ENCODE measurements at regions not wholly inside any gene's neighbourhood (a gene's known extent, or its start where the extent isn't known, plus 50 kb on each side); places are given as distances from the start of the nearest gene placed in this dataset.

- in situ Hi-C loops (cut with HindIII; ENCODE audit: low pct_ligation_motif_present, low sequenced_read_pairs): no loop called here
- TF ChIP-seq, protein P1, sequence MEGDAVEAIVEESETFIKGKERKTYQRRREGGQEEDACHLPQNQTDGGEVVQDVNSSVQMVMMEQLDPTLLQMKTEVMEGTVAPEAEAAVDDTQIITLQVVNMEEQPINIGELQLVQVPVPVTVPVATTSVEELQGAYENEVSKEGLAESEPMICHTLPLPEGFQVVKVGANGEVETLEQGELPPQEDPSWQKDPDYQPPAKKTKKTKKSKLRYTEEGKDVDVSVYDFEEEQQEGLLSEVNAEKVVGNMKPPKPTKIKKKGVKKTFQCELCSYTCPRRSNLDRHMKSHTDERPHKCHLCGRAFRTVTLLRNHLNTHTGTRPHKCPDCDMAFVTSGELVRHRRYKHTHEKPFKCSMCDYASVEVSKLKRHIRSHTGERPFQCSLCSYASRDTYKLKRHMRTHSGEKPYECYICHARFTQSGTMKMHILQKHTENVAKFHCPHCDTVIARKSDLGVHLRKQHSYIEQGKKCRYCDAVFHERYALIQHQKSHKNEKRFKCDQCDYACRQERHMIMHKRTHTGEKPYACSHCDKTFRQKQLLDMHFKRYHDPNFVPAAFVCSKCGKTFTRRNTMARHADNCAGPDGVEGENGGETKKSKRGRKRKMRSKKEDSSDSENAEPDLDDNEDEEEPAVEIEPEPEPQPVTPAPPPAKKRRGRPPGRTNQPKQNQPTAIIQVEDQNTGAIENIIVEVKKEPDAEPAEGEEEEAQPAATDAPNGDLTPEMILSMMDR (IDR thresholded peaks at IDR 0.05; ENCODE audit: low read depth, low read length, missing control alignments): no peak
- Histone ChIP-seq H3K27ac (no peak overlapping the region), H3K27me3 (replicated peaks) (no peaks in the 10 kb centered on the region), H3K4me3 (ENCODE audit: low read depth, low read length) (no peak overlapping the region), H3K36me3 (replicated peaks) (no peaks in the 10 kb centered on the region)
- DNase-seq: no peak
Measured at GRCh38 chr11:122294041-122294440, 178.0 kb upstream of the BLID start.

DNA sequence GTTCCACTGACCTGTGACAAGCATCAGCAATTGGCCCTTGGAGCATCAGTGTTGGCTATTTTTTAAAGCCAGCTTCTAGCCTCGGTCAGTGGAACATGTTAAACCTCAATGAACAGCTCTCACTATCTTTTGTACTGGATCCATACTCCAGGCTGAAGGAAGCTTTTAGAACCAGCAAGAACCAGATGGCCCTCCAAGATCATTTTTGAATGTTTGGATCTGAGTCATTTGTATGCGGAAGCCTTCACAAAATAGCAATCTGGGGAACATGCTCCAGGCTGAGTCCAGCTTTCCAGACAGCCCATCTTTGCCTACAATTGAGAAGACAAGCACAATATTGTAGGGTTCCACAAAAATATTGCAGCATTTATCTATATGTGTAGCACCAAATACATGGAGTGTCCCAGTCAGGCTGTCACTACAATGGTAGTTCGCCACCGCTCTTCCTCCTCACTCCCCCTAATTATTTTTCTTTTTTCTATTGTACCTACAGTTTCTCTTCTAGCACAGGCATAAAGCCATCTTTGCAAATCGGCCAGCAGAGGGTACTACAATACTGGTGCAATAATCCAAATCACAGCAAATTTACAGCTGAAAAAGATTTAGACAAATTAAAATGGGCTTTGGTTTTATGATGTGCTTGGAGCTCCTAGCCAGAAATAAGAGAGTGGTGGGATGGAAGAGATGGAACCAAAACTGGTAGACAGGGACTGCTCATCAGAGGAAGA lies 177.4 kb upstream of the BLID start:
- DNase-seq: peak; percentile 27
- Histone ChIP-seq H3K36me3 (replicated peaks) (no peaks in the 10 kb centered on the region), H3K27ac (no peak overlapping the region), H3K4me3 (ENCODE audit: low read depth, low read length) (no peak overlapping the region), H3K27me3 (replicated peaks) (no peaks in the 10 kb centered on the region)
- TF ChIP-seq, protein P1 (IDR thresholded peaks at IDR 0.05; ENCODE audit: low read depth, low read length, missing control alignments): peak; percentile 34
- in situ Hi-C loops (cut with HindIII; ENCODE audit: low pct_ligation_motif_present, low sequenced_read_pairs): no loop called here

DNA sequence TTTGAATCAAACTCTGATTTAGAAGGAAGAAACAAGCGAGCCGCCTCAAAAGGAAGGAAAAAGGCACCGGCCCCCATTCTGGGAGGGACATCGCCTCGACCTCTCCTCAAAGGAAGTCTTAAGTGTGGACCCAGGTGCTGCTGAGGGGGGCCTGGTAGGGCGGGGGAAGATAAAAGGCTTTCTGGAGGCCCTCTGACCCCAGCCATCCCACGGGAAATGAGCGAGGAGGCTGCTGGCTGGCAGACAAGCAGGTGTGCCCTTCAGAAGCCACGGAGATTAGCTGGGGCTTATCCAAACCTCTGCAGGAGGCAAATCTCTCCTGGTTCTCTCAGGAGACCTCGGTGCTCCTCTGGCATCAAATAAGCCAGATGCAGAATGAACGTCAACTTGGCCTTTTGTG lies 171.4 kb upstream of the BLID start:
- Histone ChIP-seq H3K27ac (no peak overlapping the region), H3K27me3 (replicated peaks) (no peaks in the 10 kb centered on the region), H3K4me3 (ENCODE audit: low read depth, low read length) (no peak overlapping the region), H3K36me3 (replicated peaks) (no peaks in the 10 kb centered on the region)
- in situ Hi-C loops (cut with HindIII; ENCODE audit: low pct_ligation_motif_present, low sequenced_read_pairs): no loop called here
- no peak for DNase-seq
- TF ChIP-seq, protein P1 (IDR thresholded peaks at IDR 0.05; ENCODE audit: low read depth, low read length, missing control alignments): no peak

- TF ChIP-seq, protein P1 (IDR thresholded peaks at IDR 0.05; ENCODE audit: low read depth, low read length, missing control alignments): no peak
- Histone ChIP-seq H3K36me3 (replicated peaks) (no peaks in the 10 kb centered on the region), H3K4me3 (ENCODE audit: low read depth, low read length) (no peak overlapping the region), H3K27ac (no peak overlapping the region), H3K27me3 (replicated peaks) (no peaks in the 10 kb centered on the region)
- in situ Hi-C loops (cut with HindIII; ENCODE audit: low pct_ligation_motif_present, low sequenced_read_pairs): no loop called here
- no peak for DNase-seq
Measured at GRCh38 chr11:122285070-122285988, 169.3 kb upstream of the BLID start.

GRCh38 chr11:122280870-122281269 lies 164.9 kb upstream of the BLID start:
- Histone ChIP-seq H3K27me3 (replicated peaks) (no peaks in the 10 kb centered on the region), H3K36me3 (replicated peaks) (no peaks in the 10 kb centered on the region), H3K4me3 (ENCODE audit: low read depth, low read length) (no peak overlapping the region), H3K27ac (no peak overlapping the region)
- DNase-seq: no peak
- TF ChIP-seq, protein P1 (IDR thresholded peaks at IDR 0.05; ENCODE audit: low read depth, low read length, missing control alignments): no peak
- in situ Hi-C loops (cut with HindIII; ENCODE audit: low pct_ligation_motif_present, low sequenced_read_pairs): no loop called here
